Fibroblast of lung (primary cell): ENCODE measurements at regions not wholly inside any gene's neighbourhood (a gene's known extent, or its start where the extent isn't known, plus 50 kb on each side); places are given as distances from the start of the nearest gene placed in this dataset.

Experiments
- CTCF ChIP-seq, 2 donors: IDR thresholded peaks in 1 of 2; conservative IDR thresholded peaks in 1 of 2; 1 replicate in 1 of 2; 2 replicates in 1 of 2; pipeline ENCODE4 v1.5.1; 2011 to 2012; ENCODE audit warnings: low read length in 2 of 2, control low read depth in 1 of 2, inconsistent platforms in 1 of 2, low read depth in 1 of 2, mild to moderate bottlenecking in 1 of 2
- EZH2 ChIP-seq: IDR thresholded peaks from 2 replicates; pipeline ENCODE4 v1.5.1; 2012; ENCODE audit warnings: low read length, control low read depth, mild to moderate bottlenecking; ENCODE audit errors: missing control alignments

- TF ChIP-seq EZH2 (no peak), CTCF (conservative IDR thresholded peaks at IDR 0.05 in 1 of 2, IDR thresholded peaks at IDR 0.05 in 1 of 2; ENCODE audit: low read depth in 1 of 2, low read length in 2 of 2) (no peak)
Measured at GRCh38 chr3:130825762-130826299, 68.1 kb upstream of the ATP2C1 start.
